ENCODE measurements at regions not wholly inside any gene's neighbourhood (a gene's known extent, or its start where the extent isn't known, plus 50 kb on each side); places are given as distances from the start of the nearest gene placed in this dataset.
A peak's percentile ranks its signal among the peaks of the same experiment; 100 is the strongest.
"Not testable (repeated sequence)": the region's sequence is repeated elsewhere in the genome, so short reads cannot be mapped to it uniquely, and the experiment has no call there.

DNA sequence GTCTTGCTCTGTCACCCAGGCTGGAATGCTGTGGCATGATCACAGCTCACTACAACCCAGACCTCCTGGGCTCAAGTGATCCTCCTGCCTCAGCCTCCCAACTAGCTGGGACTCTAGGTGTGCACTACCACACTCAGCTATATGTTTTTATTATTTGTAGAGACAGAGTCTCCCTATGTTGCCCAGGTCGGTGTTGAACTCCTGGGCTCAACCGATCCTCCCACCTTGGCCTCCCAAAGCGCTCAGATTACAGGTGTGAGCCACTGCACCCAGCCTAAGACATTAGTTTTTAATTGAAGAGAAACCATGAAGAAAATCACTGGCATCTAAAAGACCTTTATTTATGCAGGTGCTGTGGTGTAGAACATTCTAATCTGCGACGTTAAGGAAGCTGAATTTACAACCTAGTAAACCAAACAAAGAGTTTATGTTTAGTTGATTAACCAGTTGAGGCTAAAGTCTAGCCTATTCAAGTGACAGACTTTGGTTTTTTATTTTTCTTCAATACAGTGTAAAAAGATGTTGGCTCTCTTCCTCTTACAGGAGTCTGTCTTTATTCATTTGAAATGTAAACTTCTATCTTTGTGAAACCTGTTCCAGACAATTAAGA is 52.5 kb upstream of the NBL1 start:
- DNase-seq = no peak

GRCh38 chr1:19585507-19585906 is 58.6 kb upstream of the NBL1 start:
- no peak for DNase-seq

DNA sequence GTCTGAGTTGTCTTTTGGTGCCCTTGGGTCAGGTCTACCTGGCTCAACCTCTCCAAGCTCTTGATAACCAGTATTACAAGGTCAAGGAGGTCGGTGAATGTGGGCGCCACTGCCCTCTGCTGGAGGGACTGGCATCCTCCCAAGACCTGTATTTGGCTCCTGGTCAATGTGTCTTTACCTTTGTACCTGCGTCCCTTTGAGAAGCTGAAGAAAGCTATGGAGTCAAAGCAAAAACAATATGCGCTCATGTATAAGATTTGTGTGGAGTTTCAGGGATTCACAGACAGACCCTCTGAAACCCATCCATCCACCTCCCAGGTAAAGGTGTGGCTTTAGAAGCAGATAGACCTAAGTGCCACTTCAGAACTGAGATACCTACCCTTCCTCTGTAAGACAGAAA is 61.8 kb upstream of the NBL1 start:
- peak; percentile 80 to 81 for DNase-seq

GRCh38 chr1:19581381-19581780 is 62.7 kb upstream of the NBL1 start:
- DNase-seq = no peak

DNA sequence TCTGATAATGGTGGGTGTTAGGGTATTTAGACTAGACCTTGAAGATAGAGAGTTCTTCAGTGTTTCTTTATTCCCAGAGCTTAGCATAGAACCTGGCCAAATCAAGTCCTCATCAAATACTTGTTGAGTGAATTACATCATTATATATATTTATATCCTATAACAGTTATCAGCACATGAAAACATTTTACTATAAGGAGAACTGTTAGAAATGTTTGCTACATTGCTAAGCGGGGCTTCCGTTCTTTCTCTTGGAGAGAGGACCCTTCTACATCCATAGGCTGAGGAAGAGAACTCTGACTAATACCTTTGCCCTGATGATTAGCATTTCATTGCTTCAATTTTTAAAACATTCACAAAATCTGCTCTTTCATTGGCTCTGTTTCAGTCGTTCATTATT is 66.5 kb upstream of the NBL1 start:
- no peak for DNase-seq

DNA sequence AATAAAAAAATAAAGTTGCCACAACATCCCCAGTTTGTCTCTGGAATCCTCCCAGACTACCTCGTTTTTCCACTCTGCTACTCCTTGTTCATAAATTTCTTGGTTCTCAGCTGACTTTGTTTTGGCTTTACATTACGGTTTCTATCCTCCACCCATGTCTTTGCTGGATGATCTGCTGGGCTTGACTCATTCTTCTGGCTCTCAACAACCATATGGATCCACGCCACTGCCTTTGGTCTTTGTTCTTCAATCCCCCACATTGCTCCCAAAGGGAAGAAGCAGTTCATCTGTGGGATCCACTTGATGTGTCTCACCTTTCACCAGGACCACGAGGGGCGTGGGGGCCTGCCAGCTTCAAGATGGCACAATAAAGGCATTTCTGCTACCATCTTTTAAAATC is 67.1 kb upstream of the NBL1 start:
- no peak for DNase-seq

DNA sequence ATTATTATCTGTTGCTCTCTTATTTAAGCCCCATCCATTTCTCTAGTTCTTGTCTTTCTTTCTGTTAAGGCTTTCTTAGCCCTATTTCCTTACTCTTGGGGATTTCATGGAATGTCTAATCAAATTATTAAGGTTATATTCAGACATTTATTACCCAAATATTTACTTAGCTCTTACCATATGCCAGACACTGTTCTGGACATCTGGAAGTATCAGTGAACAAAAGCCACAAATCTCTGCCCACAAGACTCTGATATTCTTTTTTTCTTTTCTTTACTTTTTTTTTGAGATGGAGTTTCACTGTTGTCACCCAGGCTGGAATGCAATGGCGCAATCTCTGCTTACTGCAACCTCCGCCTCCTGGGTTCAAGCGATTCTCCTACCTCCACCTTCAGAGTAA is 74.3 kb upstream of the NBL1 start:
- DNase-seq = no peak

- DNase-seq = no peak
Measured at GRCh38 chr1:19567041-19567440, 77.1 kb upstream of the NBL1 start.

GRCh38 chr1:19564366-19564765 is 79.0 kb upstream of the CAPZB start:
- DNase-seq = no peak

DNA sequence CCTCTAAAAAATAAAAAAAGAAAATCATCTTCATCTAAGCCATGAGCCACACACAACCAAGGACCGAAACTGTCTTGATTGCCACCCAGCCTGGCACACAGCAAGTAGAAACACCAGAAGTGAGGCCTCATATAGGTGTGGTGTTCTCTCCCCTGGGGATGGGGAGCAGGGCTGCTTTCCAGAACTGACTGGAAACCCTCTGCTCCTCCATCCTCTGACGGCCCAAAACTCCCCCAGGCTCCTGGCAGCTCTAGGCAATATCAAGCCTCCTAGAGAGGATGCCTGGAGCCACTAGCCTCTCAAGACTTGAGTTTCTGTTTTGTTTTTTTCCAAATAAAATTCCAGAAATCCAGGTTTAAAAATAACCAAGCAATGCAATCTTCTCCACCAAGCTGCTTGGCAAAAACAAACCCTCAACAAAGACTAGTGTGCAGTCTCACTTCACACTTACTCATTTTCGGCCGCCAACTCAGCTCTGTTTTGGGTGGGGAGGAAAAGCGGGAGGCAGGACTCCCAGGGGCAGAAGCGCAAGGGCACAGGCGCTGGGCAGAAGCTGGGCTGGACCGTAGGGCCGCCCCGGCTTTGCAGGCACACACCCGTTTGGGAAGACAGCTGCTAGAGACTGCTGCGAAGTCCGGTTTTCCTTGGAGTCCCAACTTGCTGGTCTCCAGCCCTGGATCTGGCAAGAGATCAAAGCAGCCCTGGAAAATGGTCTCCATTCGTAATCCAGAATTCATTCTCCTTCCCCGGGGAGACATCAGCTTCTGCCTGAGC is 78.2 kb upstream of the CAPZB start:
- DNase-seq = no peak

DNA sequence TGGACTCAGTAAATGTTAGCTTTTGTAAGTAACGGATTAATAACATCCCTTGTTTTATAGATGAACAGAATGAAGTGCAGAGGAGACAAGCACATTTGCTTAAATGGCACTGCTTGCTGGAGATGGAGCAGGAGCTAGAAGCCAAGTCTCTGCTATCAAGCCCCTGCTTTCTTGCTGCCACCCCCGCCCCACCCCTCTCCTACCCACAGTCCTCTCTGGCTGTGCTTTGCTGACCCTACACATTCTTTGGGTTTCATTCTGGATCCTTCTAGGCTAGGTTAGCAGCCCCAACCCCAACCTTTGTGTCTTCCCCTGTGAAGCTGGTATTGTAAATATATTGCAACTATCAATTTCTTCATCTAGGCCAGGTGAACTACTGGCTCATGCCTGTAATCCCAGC is 77.5 kb upstream of the CAPZB start:
- DNase-seq = no peak

DNA sequence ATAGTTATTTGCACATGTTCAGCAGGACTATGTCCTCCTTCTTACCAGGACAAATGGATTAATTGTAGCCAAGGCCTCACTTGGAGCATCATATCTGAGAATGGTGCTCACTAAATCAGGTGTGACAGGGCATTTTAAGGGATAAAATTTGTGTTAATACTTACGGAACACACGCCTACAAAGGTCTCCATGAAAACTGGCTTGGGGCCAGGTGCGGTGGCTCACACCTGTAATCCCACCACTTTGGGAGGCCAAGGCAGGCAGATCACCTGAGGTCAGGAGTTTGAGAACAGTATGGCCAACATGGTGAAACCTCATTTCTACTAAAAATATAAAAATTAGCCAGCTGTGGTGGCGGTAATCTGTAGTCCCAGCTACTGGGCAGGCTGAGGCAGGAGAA is 75.1 kb upstream of the CAPZB start:
- DNase-seq = no peak

DNA sequence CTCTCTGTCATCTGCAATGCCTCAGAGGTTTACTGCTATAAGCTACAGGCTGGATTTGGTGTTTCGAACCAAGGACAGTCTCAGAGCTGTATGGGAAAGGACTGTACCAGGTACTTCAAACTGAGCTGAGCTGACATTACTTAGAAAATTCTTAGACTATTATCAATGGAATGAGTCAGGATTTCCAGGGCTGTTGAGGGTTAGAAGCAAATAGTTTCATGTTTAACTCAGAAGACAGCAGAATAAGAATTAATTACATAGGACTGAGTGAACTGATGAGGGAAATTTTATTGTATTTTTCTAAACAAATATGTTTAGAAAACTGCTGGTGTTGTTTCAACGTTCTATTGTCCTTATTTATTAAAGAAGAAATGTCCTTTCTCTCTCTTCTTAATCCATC is 74.3 kb upstream of the CAPZB start:
- no peak for DNase-seq

DNA sequence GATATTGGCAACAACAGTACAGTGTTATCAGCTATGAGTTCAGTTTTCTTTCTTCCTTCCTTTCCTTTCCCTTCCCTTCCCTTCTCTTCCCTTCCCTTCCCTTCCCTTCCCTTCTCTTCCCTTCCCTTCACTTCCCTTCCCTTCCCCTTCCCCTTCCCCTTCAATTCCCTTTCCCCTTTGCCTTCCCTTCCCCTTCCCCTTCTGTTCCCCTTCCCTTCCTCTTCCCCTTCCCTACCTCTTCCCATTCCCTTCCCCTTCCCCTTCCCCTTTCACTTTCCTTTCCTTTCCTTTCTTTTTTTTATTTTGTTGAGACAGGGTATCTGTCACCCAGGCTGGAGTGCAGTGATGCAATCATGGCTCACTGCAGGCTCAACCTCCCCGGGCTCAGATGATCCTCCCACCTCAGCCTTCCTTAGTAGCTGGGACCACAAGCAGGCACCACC is 72.3 kb upstream of the CAPZB start:
- DNase-seq = no peak

DNA sequence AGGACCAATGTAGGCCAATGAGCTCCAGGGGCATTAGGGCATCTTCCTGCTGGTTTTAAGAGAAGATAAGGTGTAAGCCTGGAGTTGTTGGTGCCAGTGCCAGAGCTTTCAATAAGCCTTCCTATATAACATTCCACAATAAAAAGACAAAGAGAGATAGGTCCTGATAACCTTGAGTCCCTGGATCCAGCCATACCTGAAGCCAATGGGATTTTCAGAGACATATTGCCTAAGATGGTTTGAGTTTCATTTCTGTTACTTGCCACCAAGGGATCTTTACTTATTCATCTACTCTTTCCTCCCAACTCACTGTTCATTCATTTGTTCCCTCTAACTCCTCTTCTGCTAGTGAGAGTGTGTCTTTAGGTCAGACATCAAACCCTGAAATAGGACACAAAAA is 68.8 kb upstream of the CAPZB start:
- DNase-seq = no peak

GRCh38 chr1:19552291-19553010 is 67.1 kb upstream of the CAPZB start:
- DNase-seq = no peak

- DNase-seq = not testable (repeated sequence)
Measured at GRCh38 chr1:19551837-19552236, 66.5 kb upstream of the CAPZB start.

- DNase-seq = not testable (repeated sequence)
Measured at GRCh38 chr1:19550437-19550836, 65.1 kb upstream of the CAPZB start.

- DNase-seq = no peak
Measured at GRCh38 chr1:19547814-19548213, 62.5 kb upstream of the CAPZB start.

- no peak for DNase-seq
Measured at GRCh38 chr1:19536519-19536918, 51.2 kb upstream of the CAPZB start.

DNA sequence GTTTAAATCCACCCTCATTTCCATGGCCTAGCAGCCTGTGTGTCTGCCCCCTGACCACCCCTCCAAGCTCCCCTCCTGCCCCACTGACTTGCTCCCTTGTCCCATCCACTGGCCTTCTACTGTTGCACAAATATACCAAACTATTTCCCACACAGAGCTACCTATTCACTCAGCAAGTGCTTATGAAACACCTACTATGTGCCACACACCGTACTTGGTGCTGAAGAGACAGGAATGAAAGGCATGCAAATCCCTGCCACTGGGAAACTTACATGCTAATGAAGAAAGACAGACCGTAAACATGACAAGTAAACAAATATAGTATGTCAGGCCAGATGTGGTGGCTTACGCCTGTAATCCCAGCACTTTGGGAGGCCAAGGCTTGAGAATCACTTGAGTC is 49.9 kb upstream of the CAPZB start:
- no peak for DNase-seq
